ENCODE measurements at regions not wholly inside any gene's neighbourhood (a gene's known extent, or its start where the extent isn't known, plus 50 kb on each side); places are given as distances from the start of the nearest gene placed in this dataset.
"Not testable (repeated sequence)": the region's sequence is repeated elsewhere in the genome, so short reads cannot be mapped to it uniquely, and the experiment has no call there.

DNA sequence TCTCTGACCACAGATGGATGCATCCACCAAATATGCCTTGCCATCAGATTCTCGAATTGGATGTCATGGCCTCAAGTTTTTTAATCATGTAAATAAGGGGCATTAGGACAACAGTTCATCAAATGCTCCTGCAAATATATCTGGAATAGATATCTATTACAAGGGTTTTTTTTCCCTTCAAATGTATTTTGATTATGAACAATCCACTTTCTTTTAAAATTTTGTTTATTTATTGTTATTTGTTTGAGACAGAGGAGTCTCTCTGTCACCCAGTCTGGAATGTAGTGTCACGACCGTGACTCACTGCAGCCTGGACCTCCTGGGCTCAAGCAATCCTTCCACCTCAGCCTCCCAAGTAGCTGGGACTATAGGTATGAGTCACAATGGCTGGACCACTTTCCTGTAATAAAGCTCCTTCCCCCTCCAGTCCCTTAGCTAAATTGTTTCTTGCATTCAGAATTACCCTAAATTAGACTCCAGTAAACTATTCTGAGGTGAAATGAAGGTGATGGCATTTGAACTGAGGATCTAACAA lies 1412.1 kb downstream of the EFNA5 start:
- Histone ChIP-seq H3K4me3 (ENCODE audit: low read length) (no peak overlapping the region), H3K4me1 (ENCODE audit: insufficient read depth, low read length) (peaks cover 11% of the 10 kb centered on the region), H3K27me3 (ENCODE audit: insufficient read depth, low read length) (no peaks in the 10 kb centered on the region), H3K36me3 (ENCODE audit: insufficient read depth, low read length) (no peaks in the 10 kb centered on the region), H3K9me3 (ENCODE audit: low read length) (no peaks in the 10 kb centered on the region), H2AFZ (ENCODE audit: low read depth, low read length) (no peak overlapping the region)

DNA sequence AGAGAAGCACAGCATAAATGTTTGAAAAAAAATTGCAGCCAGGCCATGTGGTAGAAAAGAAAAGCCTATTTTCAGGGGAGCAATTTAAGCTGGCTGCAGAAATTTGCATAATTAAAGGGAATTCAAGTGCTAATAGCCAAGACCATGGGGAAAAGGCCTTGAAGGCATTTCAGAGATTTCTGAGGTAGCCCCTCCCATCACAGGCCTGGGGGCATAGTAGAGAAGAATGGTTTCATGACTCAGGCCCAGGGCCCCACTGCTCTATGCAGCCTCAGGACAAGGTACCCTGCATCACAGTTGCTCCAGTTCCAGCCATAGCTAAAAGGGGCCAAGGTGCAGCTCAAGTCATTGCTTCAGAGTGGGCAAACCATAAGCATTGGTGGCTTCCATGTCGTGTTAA lies 1416.0 kb downstream of the EFNA5 start:
- no peaks in the 10 kb centered on the region for H3K9me3 ChIP-seq (ENCODE audit: low read length)
- no peak overlapping the region for H2AFZ ChIP-seq (ENCODE audit: low read depth, low read length)
- no peak overlapping the region for H3K4me3 ChIP-seq (ENCODE audit: low read length)
- H3K27me3 ChIP-seq (ENCODE audit: insufficient read depth, low read length) = no peaks in the 10 kb centered on the region
- peaks cover 11% of the 10 kb centered on the region for H3K4me1 ChIP-seq (ENCODE audit: insufficient read depth, low read length)
- no peaks in the 10 kb centered on the region for H3K36me3 ChIP-seq (ENCODE audit: insufficient read depth, low read length)

DNA sequence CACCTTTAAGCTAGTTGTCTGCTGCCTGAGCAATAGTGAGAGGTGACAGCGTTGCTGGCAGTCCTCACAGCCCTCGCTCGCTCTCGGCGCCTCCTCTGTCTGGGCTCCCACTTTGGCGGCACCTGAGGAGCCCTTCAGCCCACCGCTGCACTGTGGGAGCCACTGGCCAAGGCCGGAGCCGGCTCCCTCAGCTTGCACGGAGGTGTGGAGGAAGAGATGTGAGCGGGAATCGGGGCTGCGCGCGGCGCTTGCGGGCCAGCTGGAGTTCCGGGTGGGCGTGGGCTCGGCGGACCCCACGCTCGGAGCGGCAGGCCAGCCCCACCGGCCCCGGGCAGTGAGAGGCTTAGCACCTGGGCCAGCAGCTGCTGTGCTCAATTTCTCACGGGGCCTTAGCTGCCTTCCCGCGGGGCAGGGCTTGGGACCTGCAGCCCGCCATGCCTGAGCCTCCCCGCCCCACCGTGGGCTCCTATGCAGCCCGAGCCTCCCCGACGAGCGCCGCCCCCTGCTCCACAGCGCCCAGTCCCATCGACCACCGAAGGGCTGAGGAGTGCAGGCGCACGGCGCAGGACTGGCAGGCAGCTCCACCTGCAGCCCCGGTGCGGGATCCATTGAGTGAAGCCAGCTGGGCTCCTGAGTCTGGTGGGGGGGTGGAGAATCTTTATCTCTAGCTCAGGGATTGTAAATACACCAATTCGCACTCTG lies 1424.5 kb downstream of the EFNA5 start:
- not testable (repeated sequence) for H3K27me3 ChIP-seq (ENCODE audit: insufficient read depth, low read length); H3K4me1 ChIP-seq (ENCODE audit: insufficient read depth, low read length); H3K4me3 ChIP-seq (ENCODE audit: low read length); H3K9me3 ChIP-seq (ENCODE audit: low read length); H3K36me3 ChIP-seq (ENCODE audit: insufficient read depth, low read length); H2AFZ ChIP-seq (ENCODE audit: low read depth, low read length)

DNA sequence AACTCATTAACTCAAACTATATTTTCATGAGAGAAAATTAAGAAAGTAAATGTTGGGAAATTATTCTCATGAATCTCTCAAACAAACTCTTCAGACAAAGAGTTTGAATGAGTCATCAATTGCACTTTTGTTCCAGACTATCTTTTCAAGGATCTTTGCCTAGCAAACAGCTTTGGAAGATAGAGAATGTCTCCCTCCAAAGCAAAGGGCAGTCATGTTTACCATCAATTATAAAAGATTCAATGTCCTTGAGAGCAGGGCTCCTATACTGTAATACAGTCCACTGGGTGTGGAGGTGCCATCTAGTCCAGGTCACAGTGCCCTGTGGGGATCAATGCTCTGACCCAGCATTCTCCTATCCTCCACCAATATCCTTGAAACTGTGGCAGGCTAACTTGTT lies 1429.3 kb downstream of the EFNA5 start:
- Histone ChIP-seq H3K27me3 (ENCODE audit: insufficient read depth, low read length) (no peaks in the 10 kb centered on the region), H3K9me3 (ENCODE audit: low read length) (no peaks in the 10 kb centered on the region), H3K36me3 (ENCODE audit: insufficient read depth, low read length) (no peaks in the 10 kb centered on the region), H3K4me3 (ENCODE audit: low read length) (no peak overlapping the region), H2AFZ (ENCODE audit: low read depth, low read length) (no peak overlapping the region), H3K4me1 (ENCODE audit: insufficient read depth, low read length) (peaks cover 4% of the 10 kb centered on the region)

DNA sequence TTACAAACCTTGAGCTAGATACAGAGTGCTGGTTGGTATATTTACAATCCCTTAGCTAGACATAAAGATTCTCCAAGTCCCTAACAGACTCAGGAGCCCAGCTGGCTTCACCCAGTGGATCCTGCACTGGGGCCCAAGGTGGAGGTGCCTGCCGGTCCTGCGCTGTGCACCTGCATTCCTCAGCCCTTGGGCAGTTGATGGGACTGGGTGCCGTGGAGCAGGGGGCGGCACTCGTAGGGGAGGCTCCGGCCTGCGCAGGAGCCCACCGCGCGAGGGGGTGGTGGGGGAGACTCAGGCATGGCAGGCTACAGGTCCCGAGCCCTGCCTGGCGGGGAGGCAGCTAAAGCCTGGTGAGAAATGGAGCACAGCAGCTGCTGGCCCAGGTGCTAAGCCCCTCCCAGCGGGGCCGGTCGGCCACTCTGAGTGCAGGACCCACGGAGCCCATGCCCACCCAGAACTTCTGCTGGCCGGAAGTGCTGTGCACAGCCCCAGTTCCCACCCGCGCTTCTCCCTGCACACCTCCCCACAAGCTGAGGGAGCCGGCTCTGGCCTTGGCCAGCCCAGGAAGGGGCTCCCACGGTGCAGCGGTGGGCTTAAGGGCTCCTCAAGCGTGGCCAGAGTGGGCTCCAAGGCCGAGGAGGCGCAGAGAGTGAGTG lies 1464.7 kb downstream of the EFNA5 start:
- Histone ChIP-seq H3K36me3 (ENCODE audit: insufficient read depth, low read length) (no peaks in the 10 kb centered on the region), H3K27me3 (ENCODE audit: insufficient read depth, low read length) (no peaks in the 10 kb centered on the region), H3K9me3 (ENCODE audit: low read length) (no peaks in the 10 kb centered on the region), H3K4me3 (ENCODE audit: low read length) (no peak overlapping the region), H2AFZ (ENCODE audit: low read depth, low read length) (no peak overlapping the region), H3K4me1 (ENCODE audit: insufficient read depth, low read length) (no peaks in the 10 kb centered on the region)

DNA sequence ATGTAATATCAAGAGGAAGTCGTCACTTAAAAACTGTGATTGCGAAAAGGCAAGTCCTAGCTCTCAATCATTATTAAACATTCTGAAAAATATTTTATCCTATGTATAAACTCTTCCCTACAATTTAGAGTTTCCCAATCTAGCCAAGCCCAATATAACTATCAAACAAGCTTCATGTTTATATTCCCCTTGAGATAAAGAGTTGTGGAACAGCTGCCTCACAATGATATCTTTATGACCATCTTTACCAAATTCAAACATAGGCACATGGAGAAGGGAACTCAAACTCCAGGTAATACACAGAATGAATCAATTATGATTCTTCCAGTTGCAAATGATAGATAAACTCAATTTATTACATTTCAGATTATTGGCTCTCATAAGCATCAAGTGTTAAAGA lies 1468.7 kb downstream of the EFNA5 start:
- Histone ChIP-seq H3K27me3 (ENCODE audit: insufficient read depth, low read length) (no peaks in the 10 kb centered on the region), H3K4me1 (ENCODE audit: insufficient read depth, low read length) (no peaks in the 10 kb centered on the region), H3K9me3 (ENCODE audit: low read length) (no peaks in the 10 kb centered on the region), H3K36me3 (ENCODE audit: insufficient read depth, low read length) (no peaks in the 10 kb centered on the region), H3K4me3 (ENCODE audit: low read length) (no peak overlapping the region), H2AFZ (ENCODE audit: low read depth, low read length) (no peak overlapping the region)

DNA sequence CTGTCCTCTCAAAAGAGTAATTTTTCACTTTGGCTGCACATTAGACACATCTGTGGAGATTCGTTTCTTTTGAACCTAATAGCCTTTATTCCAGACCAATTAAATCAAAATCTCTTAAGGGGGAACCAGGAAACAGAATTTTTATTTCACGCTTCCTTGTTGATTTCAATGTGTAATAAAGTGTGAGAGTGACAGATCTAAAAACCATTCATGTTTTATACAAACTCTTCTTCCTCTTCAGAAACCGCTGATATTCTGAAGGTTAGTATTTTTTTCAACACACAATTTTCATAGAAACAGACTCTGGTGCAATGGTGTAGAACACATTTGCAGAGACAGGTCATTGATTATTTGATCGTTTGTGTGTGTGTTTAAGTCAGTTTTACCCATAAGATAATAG lies 1469.8 kb downstream of the EFNA5 start:
- Histone ChIP-seq H3K36me3 (ENCODE audit: insufficient read depth, low read length) (no peaks in the 10 kb centered on the region), H3K4me1 (ENCODE audit: insufficient read depth, low read length) (no peaks in the 10 kb centered on the region), H2AFZ (ENCODE audit: low read depth, low read length) (no peak overlapping the region), H3K27me3 (ENCODE audit: insufficient read depth, low read length) (no peaks in the 10 kb centered on the region), H3K4me3 (ENCODE audit: low read length) (no peak overlapping the region), H3K9me3 (ENCODE audit: low read length) (no peaks in the 10 kb centered on the region)

DNA sequence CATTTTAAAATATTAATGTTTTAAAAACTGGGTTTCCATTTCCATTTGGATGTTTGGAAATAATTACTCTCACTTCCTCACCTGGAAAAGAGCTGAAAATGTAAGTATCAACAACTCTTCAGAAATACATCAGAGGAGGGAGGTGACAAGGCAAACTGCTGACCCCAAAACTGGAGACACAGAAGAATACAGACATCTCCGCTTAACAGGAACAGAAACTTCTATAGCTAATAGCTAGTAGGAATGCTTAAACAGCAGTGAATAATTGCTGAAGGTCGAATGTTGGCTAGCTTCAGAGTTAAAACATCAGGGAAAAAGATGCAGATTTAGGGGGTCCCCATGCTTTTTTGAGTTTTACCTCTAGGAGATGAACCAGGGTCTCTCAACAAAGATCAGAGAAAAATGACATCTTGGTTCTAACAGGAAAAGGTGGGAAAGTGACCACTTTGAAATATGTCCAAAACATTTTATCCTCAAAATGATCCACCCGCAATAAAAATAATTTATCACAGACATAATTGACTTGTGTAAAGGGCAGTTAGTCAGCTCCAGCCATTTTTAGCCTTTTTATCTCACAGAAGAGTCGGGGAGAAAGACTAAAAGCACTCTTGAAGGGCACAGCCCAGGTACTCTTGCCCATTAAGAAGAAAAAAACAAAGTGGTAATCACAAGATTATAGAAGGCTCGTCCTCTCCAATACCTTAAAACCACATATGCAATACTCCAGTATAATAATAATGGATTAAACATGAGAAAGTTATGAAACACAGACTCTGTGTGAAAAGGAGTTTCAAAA lies 1474.9 kb downstream of the EFNA5 start:
- no peaks in the 10 kb centered on the region for H3K9me3 ChIP-seq (ENCODE audit: low read length)
- no peak overlapping the region for H2AFZ ChIP-seq (ENCODE audit: low read depth, low read length)
- no peak overlapping the region for H3K4me3 ChIP-seq (ENCODE audit: low read length)

DNA sequence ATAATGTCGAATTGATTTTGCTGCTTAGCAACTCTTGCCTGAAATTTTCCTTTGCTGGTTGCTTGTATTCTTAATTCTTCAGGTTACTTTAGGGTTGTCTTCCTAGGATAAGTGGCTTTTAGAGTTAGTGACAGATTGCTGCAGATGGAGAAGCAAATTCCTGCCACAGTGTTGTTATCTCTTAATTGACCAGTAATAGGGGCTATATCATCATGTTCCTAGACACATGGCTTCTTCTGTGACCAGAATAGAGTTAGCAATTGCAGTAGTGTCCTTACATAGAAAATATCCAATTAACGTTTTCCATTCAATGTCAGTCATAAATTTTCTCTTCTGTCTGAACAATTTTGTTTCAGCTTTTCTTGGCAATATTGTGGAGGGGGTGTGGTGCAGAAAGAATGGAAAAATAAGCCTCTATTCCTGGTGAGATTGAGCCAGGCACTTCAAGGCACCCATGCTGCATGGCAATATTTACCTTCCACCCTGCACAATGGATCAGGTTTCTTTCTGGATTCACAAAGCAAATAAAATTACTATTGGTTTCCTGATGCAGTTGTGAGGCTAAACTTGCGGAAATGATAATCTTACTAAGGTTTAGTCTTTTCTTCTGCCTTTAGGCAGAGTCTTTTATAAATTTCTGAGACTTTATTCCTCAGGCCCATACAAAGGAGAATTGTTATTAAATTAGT lies 1481.5 kb downstream of the EFNA5 start:
- Histone ChIP-seq H3K27me3 (ENCODE audit: insufficient read depth, low read length) (no peaks in the 10 kb centered on the region), H3K4me1 (ENCODE audit: insufficient read depth, low read length) (no peaks in the 10 kb centered on the region), H3K9me3 (ENCODE audit: low read length) (no peaks in the 10 kb centered on the region), H3K4me3 (ENCODE audit: low read length) (no peak overlapping the region), H3K36me3 (ENCODE audit: insufficient read depth, low read length) (no peaks in the 10 kb centered on the region), H2AFZ (ENCODE audit: low read depth, low read length) (no peak overlapping the region)

More for the DNA sequence above, 1474.9 kb downstream of the EFNA5 start:
- H3K27me3 ChIP-seq (ENCODE audit: insufficient read depth, low read length) = no peaks in the 10 kb centered on the region
- no peaks in the 10 kb centered on the region for H3K4me1 ChIP-seq (ENCODE audit: insufficient read depth, low read length)
- H3K36me3 ChIP-seq (ENCODE audit: insufficient read depth, low read length) = no peaks in the 10 kb centered on the region

DNA sequence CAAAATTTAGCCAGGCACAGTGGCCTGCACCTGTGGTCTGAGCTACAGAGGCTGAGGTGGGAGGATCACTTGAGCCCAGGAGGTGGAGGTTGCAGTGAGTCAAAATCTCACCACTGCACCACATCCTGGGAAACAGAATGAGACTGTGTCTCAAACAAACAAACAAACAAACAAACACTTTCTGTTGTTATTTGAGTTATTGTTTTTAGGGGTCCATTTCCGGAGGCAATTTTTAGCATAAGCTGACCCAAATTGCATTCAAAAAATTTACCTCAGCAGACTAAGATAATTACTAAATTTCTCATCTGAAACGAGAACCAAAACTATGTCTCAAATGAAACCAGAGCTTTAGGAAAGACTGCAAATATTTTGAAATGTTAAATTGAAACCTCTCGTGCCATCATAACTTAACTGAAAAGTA lies 1485.1 kb downstream of the EFNA5 start:
- no peaks in the 10 kb centered on the region for H3K36me3 ChIP-seq (ENCODE audit: insufficient read depth, low read length)
- no peaks in the 10 kb centered on the region for H3K27me3 ChIP-seq (ENCODE audit: insufficient read depth, low read length)
- no peak overlapping the region for H2AFZ ChIP-seq (ENCODE audit: low read depth, low read length)
- H3K4me3 ChIP-seq (ENCODE audit: low read length) = no peak overlapping the region
- H3K9me3 ChIP-seq (ENCODE audit: low read length) = no peaks in the 10 kb centered on the region
- no peaks in the 10 kb centered on the region for H3K4me1 ChIP-seq (ENCODE audit: insufficient read depth, low read length)

DNA sequence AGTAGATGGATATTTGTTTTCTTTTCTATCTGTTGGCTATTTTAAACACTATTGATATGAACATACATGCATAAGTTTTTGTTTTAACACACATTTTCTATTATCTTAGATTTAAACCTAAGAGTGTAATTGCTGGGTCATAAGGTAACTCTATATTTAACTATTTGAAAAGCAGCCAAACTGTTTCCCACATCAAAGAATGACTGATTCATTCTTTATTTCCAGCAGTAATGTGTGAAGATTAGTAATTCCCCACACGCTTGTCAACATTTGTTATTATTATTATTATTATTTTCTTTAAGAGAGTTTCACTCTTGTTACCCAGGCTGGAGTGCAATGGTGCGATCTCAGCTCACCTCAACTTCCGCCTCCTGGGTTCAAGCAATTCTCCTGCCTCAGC lies 1495.8 kb downstream of the EFNA5 start:
- Histone ChIP-seq H3K9me3 (ENCODE audit: low read length) (peaks cover 2% of the 10 kb centered on the region), H3K4me1 (ENCODE audit: insufficient read depth, low read length) (no peaks in the 10 kb centered on the region), H3K4me3 (ENCODE audit: low read length) (no peak overlapping the region), H2AFZ (ENCODE audit: low read depth, low read length) (no peak overlapping the region), H3K36me3 (ENCODE audit: insufficient read depth, low read length) (no peaks in the 10 kb centered on the region), H3K27me3 (ENCODE audit: insufficient read depth, low read length) (no peaks in the 10 kb centered on the region)

DNA sequence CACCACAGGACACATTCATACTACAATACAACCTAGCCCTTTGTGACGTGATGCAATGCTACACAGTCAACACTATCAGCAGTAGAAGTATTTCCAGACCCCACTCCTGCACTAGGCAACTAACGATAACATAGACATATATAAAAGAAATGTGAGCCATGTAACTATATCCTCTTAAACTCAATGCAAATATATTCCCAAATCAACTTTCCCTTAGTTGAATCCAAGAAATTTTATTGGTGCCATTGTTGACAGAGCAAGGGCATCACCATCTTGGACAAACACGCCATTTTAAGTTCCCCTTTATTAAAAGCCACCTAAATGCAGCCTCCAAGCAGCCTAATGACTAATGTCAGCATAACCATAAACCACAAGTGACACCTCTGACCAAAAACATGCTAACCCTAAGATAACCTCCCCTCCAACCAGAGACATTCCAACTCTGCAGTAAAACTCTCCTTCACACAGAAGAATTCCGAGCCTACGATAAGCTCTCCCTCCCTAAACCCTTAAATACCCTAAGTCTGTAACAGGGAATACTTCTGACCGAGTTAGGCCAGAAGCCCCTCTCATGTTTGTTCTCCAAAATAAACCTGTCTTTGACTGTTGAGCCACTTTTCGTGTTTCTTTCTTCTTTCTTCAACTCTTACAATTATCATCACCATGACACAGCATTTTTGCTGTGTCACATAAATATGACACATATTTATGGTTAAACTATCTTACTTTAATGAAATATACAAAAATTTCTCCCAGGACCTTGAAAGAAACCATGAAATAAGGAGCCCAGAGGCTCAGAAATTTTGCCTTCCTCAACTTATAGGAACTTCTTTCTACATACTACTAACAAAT lies 1497.8 kb downstream of the EFNA5 start:
- no peaks in the 10 kb centered on the region for H3K27me3 ChIP-seq (ENCODE audit: insufficient read depth, low read length)
- no peak overlapping the region for H3K4me3 ChIP-seq (ENCODE audit: low read length)
- H3K4me1 ChIP-seq (ENCODE audit: insufficient read depth, low read length) = no peaks in the 10 kb centered on the region
- H3K36me3 ChIP-seq (ENCODE audit: insufficient read depth, low read length) = no peaks in the 10 kb centered on the region
- peaks cover 2% of the 10 kb centered on the region for H3K9me3 ChIP-seq (ENCODE audit: low read length)
- H2AFZ ChIP-seq (ENCODE audit: low read depth, low read length) = no peak overlapping the region

Data from neuron (in vitro differentiated cells).